Left ventricle myocardium inferior (tissue), 1 donor: ENCODE measurements at regions not wholly inside any gene's neighbourhood (a gene's known extent, or its start where the extent isn't known, plus 50 kb on each side); places are given as distances from the start of the nearest gene placed in this dataset.

Experiments used
- DNase-seq: peaks from one replicate; pipeline ENCODE4 v3.0.0-alpha.2; 2020
- H3K27ac ChIP-seq: fragments of 200-600 bp; replicated peaks from 2 replicates; pipeline ENCODE4 v1.8.0; 2021
- H3K27me3 ChIP-seq: fragments of 200-600 bp; 2 replicates; pipeline ENCODE4 v1.8.0; 2021; ENCODE audit warnings: low read depth
- H3K36me3 ChIP-seq: fragments of 200-600 bp; 2 replicates; pipeline ENCODE4 v1.8.0; 2021
- H3K4me1 ChIP-seq: fragments of 200-600 bp; 2 replicates; pipeline ENCODE4 v1.8.0; 2021
- H3K4me3 ChIP-seq: fragments of 200-600 bp; 2 replicates; pipeline ENCODE4 v1.8.0; 2021; ENCODE audit warnings: mild to moderate bottlenecking, moderate library complexity
- H3K9me3 ChIP-seq: fragments of 200-600 bp; replicated peaks from 2 replicates; pipeline ENCODE4 v1.8.0; 2021
- CTCF ChIP-seq: fragments of 200-600 bp; IDR thresholded peaks from 2 replicates; pipeline ENCODE4 v1.8.0; 2021; ENCODE audit warnings: antibody characterized with exemption, mild to moderate bottlenecking, borderline replicate concordance
- intact Hi-C: fragments of 100-400 bp; cut with micrococcal nuclease; formaldehyde crosslinking; loops from one replicate; pipeline ENCODE4 v1.11.0; 2022
- donor health status: DM: no; HTN: yes; CAD: no; lungs with severe emphysema.

DNA sequence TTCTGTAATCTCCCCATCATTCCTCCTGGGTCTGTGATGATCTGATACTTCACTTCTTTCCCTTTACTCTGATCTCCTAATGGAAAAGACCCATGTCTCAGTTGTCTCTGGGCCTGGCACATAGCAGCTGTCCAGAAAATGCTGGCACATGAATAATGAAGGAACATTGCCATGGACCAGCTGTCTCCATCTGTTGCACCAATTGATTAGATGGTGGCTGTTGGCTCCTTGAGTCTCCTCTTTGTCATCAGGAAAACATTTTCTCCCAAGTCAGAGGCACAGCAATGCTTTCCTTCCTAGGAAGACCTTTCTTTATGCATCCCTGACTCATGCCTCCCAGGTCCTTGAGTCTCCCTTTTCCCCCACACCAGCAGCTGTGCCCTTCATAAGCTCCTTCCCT is 286.2 kb upstream of the CXCR4 start:
- no peaks in the 10 kb centered on the region for H3K9me3 ChIP-seq
- H3K27ac ChIP-seq: no peak overlapping the region
- intact Hi-C loops: no loop called here
- H3K36me3 ChIP-seq: no peaks in the 10 kb centered on the region
- H3K4me1 ChIP-seq: no peaks in the 10 kb centered on the region
- TF ChIP-seq CTCF: no peak
- no peak for DNase-seq
- no peak overlapping the region for H3K4me3 ChIP-seq
- H3K27me3 ChIP-seq: peaks cover 76% of the 10 kb centered on the region

DNA sequence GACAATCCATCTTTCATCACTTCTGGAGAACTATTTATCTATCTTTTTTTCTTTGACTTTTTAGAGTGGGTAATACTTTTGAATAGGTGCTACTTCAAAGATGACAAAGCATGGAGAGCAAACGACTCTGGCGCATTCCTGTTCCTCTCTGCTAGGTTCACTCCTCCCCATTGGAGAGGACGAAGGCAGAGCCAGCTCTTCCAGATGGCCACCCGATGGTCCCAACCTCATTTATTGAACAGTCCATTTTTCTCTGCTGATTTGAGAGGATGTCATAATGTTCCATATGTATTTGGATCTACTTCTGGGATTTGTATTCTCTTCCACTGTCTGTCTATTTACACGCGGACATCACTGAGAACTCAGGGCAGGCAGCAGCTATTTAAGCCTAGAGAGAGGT is 284.3 kb upstream of the CXCR4 start:
- no peak for TF ChIP-seq CTCF

GRCh38 chr2:136399667-136400289 is 281.8 kb upstream of the CXCR4 start:
- peaks cover 48% of the 10 kb centered on the region for H3K27me3 ChIP-seq
- intact Hi-C loops: no loop called here
- H3K27ac ChIP-seq: no peak overlapping the region
- TF ChIP-seq CTCF: no peak
- no peaks in the 10 kb centered on the region for H3K9me3 ChIP-seq
- no peak overlapping the region for H3K4me3 ChIP-seq
- DNase-seq: no peak
- H3K36me3 ChIP-seq: no peaks in the 10 kb centered on the region
- H3K4me1 ChIP-seq: no peaks in the 10 kb centered on the region

More for the DNA sequence above, 284.3 kb upstream of the CXCR4 start:
- Histone ChIP-seq H3K27me3 (peaks cover 67% of the 10 kb centered on the region), H3K36me3 (no peaks in the 10 kb centered on the region), H3K4me1 (no peaks in the 10 kb centered on the region), H3K9me3 (no peaks in the 10 kb centered on the region), H3K27ac (no peak overlapping the region), H3K4me3 (no peak overlapping the region)
- no peak for DNase-seq
- intact Hi-C loops: no loop called here

- Histone ChIP-seq H3K27me3 (peaks cover 21% of the 10 kb centered on the region), H3K4me3 (no peak overlapping the region), H3K9me3 (no peaks in the 10 kb centered on the region), H3K4me1 (no peaks in the 10 kb centered on the region), H3K36me3 (no peaks in the 10 kb centered on the region), H3K27ac (no peak overlapping the region)
- no peak for TF ChIP-seq CTCF
- intact Hi-C loops: no loop called here
- DNase-seq: no peak
These were observed 277.6 kb upstream of the CXCR4 start for GRCh38 chr2:136395582-136395981.

DNA sequence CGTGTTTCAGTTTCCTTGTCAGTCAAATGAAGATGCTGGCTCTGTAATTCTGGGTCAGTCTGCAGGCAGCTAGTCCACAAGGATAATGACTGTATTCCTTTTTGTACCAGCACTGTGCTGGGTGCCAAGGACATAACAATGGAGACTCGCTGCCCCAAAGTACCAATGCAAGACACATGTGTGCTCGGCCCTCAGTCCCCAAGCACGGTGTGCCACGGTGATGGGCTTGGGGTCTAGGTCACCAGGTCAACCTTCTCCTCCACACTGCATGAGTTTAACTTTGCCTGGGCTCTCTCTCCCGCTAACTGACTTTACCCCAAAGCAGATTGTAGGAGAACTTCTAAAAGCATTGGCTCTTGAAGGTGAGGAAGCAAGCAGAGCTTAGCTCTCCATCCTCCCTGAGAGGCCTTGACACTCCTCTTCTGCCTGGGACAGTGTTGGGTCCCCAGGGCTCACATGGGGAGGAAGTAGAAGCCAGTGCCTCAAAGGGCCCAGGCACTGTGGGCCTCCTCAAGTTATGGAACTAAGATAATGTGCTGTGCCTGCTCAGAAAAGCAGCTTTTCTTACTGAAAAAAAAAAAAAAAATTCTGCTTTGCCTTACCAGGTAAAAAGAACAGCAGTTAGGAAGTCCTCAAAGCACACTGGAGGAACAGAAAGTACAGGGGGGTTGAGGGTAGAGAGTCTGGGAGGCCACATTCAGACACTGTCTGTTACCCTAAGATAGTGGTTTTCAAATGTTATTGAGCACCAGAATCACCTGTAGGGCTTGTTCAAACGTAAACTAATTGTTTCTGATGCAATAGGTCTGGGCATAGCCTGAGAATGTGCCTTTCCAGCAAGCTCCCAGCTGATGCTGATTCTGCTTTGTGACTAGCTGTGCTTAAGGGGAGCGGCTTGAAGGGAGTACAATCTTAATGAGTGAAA is 276.4 kb upstream of the CXCR4 start:
- DNase-seq: no peak
- H3K9me3 ChIP-seq: no peaks in the 10 kb centered on the region
- peaks cover 10% of the 10 kb centered on the region for H3K27me3 ChIP-seq
- no peak for TF ChIP-seq CTCF
- no peak overlapping the region for H3K27ac ChIP-seq
- H3K36me3 ChIP-seq: no peaks in the 10 kb centered on the region
- H3K4me1 ChIP-seq: no peaks in the 10 kb centered on the region
- intact Hi-C loops: no loop called here
- H3K4me3 ChIP-seq: no peak overlapping the region
